ENCODE measurements at regions not wholly inside any gene's neighbourhood (a gene's known extent, or its start where the extent isn't known, plus 50 kb on each side); places are given as distances from the start of the nearest gene placed in this dataset.

DNA sequence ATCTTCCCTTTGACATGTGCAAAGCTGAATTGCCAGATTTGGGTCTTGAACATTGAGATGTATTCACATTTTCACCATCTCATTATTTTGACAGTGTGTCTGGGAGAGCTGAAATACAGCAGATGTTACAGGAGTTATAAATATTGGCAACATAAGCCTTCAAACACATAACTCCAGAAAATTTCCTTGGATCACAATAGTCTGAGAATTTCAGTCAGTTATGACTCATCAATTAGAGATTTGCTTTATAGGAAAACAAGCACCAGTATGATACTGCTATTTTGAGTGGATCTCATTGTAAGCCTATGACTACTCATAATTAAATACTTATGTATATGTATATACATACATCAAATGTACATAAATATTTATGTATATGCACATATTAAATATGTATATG lies 1171.8 kb downstream of the AMY1C start:
- Histone ChIP-seq H3K27ac (no peak overlapping the region), H4K20me1 (ENCODE audit: insufficient read depth, poor library complexity, severe bottlenecking) (no peaks in the 10 kb centered on the region), H3K4me3 (no peak overlapping the region), H3K36me3 (replicated peaks; ENCODE audit: insufficient read depth, low read depth) (no peaks in the 10 kb centered on the region), H3K4me2 (no peak overlapping the region), H3K4me1 (ENCODE audit: insufficient read depth) (no peaks in the 10 kb centered on the region), H3K79me2 (no peaks in the 10 kb centered on the region), H3K9me3 (ENCODE audit: low read depth) (no peaks in the 10 kb centered on the region), H3K27me3 (no peaks in the 10 kb centered on the region), H2AFZ (no peak overlapping the region), H3K9me2 (replicated peaks; ENCODE audit: insufficient read depth) (no peaks in the 10 kb centered on the region)
- no peak for DNase-seq (ENCODE audit: low spot score)
- TF ChIP-seq EZH2 (IDR thresholded peaks at IDR 0.05; ENCODE audit: borderline replicate concordance) (no peak), EZH2phosphoT487 (IDR thresholded peaks at IDR 0.05; ENCODE audit: low read depth, severe bottlenecking, unreplicated experiment) (no peak)
- TF ChIP-seq, protein P1, sequence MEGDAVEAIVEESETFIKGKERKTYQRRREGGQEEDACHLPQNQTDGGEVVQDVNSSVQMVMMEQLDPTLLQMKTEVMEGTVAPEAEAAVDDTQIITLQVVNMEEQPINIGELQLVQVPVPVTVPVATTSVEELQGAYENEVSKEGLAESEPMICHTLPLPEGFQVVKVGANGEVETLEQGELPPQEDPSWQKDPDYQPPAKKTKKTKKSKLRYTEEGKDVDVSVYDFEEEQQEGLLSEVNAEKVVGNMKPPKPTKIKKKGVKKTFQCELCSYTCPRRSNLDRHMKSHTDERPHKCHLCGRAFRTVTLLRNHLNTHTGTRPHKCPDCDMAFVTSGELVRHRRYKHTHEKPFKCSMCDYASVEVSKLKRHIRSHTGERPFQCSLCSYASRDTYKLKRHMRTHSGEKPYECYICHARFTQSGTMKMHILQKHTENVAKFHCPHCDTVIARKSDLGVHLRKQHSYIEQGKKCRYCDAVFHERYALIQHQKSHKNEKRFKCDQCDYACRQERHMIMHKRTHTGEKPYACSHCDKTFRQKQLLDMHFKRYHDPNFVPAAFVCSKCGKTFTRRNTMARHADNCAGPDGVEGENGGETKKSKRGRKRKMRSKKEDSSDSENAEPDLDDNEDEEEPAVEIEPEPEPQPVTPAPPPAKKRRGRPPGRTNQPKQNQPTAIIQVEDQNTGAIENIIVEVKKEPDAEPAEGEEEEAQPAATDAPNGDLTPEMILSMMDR (IDR thresholded peaks at IDR 0.05; ENCODE audit: poor library complexity): no peak

DNA sequence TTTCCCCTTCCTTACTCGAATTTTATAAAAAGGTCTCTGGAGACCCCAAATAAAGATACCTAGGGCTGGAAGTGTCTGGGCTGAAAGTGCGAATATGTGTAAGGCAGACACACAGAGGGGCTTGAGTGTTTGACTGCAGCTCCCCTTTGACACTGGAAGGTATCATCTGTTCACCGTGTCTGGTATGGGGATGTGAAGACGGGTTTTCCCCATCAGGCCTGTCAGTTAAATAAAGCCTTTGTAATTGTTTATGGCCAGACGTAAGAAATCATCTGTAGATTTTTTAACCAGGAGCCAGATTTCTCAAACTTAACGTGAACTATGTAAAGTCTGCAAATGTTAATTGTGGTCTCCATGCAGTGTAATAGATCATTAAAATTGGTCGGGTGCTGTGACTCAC lies 1173.4 kb downstream of the AMY1C start:
- Histone ChIP-seq H3K36me3 (replicated peaks; ENCODE audit: insufficient read depth, low read depth) (no peaks in the 10 kb centered on the region), H3K4me1 (ENCODE audit: insufficient read depth) (no peaks in the 10 kb centered on the region), H3K27ac (no peak overlapping the region), H2AFZ (no peak overlapping the region), H3K9me3 (ENCODE audit: low read depth) (no peaks in the 10 kb centered on the region), H3K4me3 (no peak overlapping the region), H3K27me3 (no peaks in the 10 kb centered on the region), H3K4me2 (no peak overlapping the region), H4K20me1 (ENCODE audit: insufficient read depth, poor library complexity, severe bottlenecking) (no peaks in the 10 kb centered on the region), H3K9me2 (replicated peaks; ENCODE audit: insufficient read depth) (no peaks in the 10 kb centered on the region), H3K79me2 (no peaks in the 10 kb centered on the region)
- whole genome bisulfite sequencing (ENCODE audit: low lambda C conversion rate, missing lambda C conversion rate): 84% methylated on average over 7 of the region's 7 CpGs
- TF ChIP-seq, protein P1 (IDR thresholded peaks at IDR 0.05; ENCODE audit: poor library complexity): no peak
- no peak for DNase-seq (ENCODE audit: low spot score)

DNA sequence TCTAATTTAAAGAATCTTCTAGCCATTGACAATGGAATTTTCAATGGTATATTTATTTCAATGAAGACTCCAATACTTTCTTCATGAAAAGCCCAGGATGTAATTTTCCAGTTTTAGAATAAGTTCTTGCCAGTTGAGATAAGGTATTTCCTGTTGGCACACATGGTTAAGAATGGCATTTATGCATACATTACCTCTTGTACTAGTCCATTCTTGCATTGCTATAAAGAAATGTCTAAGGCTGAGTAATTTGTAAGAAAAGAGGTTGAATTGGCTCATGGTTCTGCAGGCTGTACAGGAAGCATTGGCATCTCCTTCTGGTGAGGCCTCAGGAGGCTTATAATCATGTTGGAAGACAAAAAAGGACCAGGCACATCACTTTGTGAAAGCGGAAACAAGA lies 1179.6 kb downstream of the AMY1C start:
- no peak for DNase-seq (ENCODE audit: low spot score)
- TF ChIP-seq, protein P1 (IDR thresholded peaks at IDR 0.05; ENCODE audit: poor library complexity): no peak
- TF ChIP-seq EZH2phosphoT487 (IDR thresholded peaks at IDR 0.05; ENCODE audit: low read depth, severe bottlenecking, unreplicated experiment) (no peak), EZH2 (IDR thresholded peaks at IDR 0.05; ENCODE audit: borderline replicate concordance) (no peak)
- Histone ChIP-seq H3K27me3 (no peaks in the 10 kb centered on the region), H3K79me2 (no peaks in the 10 kb centered on the region), H3K27ac (no peak overlapping the region), H3K9me2 (replicated peaks; ENCODE audit: insufficient read depth) (no peaks in the 10 kb centered on the region), H3K4me3 (no peak overlapping the region), H3K36me3 (replicated peaks; ENCODE audit: insufficient read depth, low read depth) (no peaks in the 10 kb centered on the region), H4K20me1 (ENCODE audit: insufficient read depth, poor library complexity, severe bottlenecking) (no peaks in the 10 kb centered on the region), H3K9me3 (ENCODE audit: low read depth) (no peaks in the 10 kb centered on the region), H3K4me1 (ENCODE audit: insufficient read depth) (no peaks in the 10 kb centered on the region), H3K4me2 (no peak overlapping the region), H2AFZ (no peak overlapping the region)
- WGBS (ENCODE audit: low lambda C conversion rate, missing lambda C conversion rate): 53% methylated on average over 1 of the region's 1 CpG
